GM23338 (cell line): ENCODE measurements at regions not wholly inside any gene's neighbourhood (a gene's known extent, or its start where the extent isn't known, plus 50 kb on each side); places are given as distances from the start of the nearest gene placed in this dataset.

Experiments used
- ATAC-seq: fragments of 200-7000 bp; cut with Tn5 transposase; 3 replicates; pipeline ENCODE4 v1.9.1; 2020
- DNase-seq: peaks from one replicate; pipeline ENCODE4 v3.0.0-alpha.2; 2015; ENCODE audit warnings: low spot score
- H2AFZ ChIP-seq: fragments of 200-600 bp; sonication (generic); 2 replicates; pipeline ENCODE4 v1.8.0; 2016; ENCODE audit warnings: antibody characterized with exemption, mild to moderate bottlenecking, moderate library complexity
- H3F3A ChIP-seq: fragments of 200-600 bp; sonication (generic); replicated peaks from 2 replicates; pipeline ENCODE4 v1.8.0; 2017; ENCODE audit warnings: antibody characterized with exemption, mixed run types, low read depth
- H3K27ac ChIP-seq: fragments of 200-600 bp; sonication (generic); 2 replicates; pipeline ENCODE4 v1.6.1; 2016; ENCODE audit warnings: low read depth
- H3K27me3 ChIP-seq: fragments of 200-600 bp; sonication (generic); 2 replicates; pipeline ENCODE4 v1.8.0; 2016; ENCODE audit warnings: mild to moderate bottlenecking, mixed run types, moderate library complexity; ENCODE audit not compliant: insufficient read depth
- H3K36me3 ChIP-seq: fragments of 200-600 bp; sonication (generic); 2 replicates; pipeline ENCODE4 v1.8.0; 2016; ENCODE audit warnings: mild to moderate bottlenecking; ENCODE audit not compliant: insufficient read depth
- H3K4me1 ChIP-seq: fragments of 200-600 bp; sonication (generic); 2 replicates; pipeline ENCODE4 v1.8.0; 2016; ENCODE audit warnings: mild to moderate bottlenecking, moderate library complexity; ENCODE audit not compliant: insufficient read depth
- H3K4me2 ChIP-seq: fragments of 200-600 bp; sonication (generic); 2 replicates; pipeline ENCODE4 v1.7.1; 2017; ENCODE audit warnings: mixed run types
- H3K4me3 ChIP-seq: fragments of 200-600 bp; sonication (generic); 2 replicates; pipeline ENCODE4 v1.6.1; 2016; ENCODE audit warnings: mixed run types
- H3K79me2 ChIP-seq: fragments of 200-600 bp; sonication (generic); replicated peaks from 2 replicates; pipeline ENCODE4 v1.8.0; 2017; ENCODE audit warnings: mild to moderate bottlenecking; ENCODE audit not compliant: insufficient read depth
- H3K9me2 ChIP-seq: fragments of 200-600 bp; sonication (generic); 2 replicates; pipeline ENCODE4 v1.8.0; 2017; ENCODE audit not compliant: insufficient read depth
- H4K20me1 ChIP-seq: fragments of 200-600 bp; sonication (generic); replicated peaks from 2 replicates; pipeline ENCODE4 v1.8.0; 2017; ENCODE audit warnings: mild to moderate bottlenecking; ENCODE audit not compliant: insufficient read depth
- H3K27ac Mint-ChIP-seq: 2 replicates; pipeline ENCODE4 v1.8.0; 2020; ENCODE audit warnings: inconsistent platforms, mild to moderate bottlenecking, moderate library complexity, mixed read lengths
- H3K27me3 Mint-ChIP-seq: 3 replicates; pipeline ENCODE4 v1.8.0; 2022; ENCODE audit warnings: low read depth, mild to moderate bottlenecking, moderate library complexity, mixed read lengths, inconsistent platforms; ENCODE audit not compliant: insufficient read depth, poor library complexity
- H3K36me3 Mint-ChIP-seq: 3 replicates; pipeline ENCODE4 v1.8.0; 2021; ENCODE audit warnings: low read depth, mild to moderate bottlenecking, inconsistent platforms, moderate library complexity, mixed read lengths
- H3K4me1 Mint-ChIP-seq: 3 replicates; pipeline ENCODE4 v1.8.0; 2020; ENCODE audit warnings: mild to moderate bottlenecking, inconsistent platforms, mixed read lengths
- H3K4me3 Mint-ChIP-seq: 3 replicates; pipeline ENCODE4 v1.8.0; 2021; ENCODE audit warnings: moderate library complexity, mild to moderate bottlenecking, inconsistent platforms, mixed read lengths
- H3K9me3 Mint-ChIP-seq: 3 replicates; pipeline ENCODE4 v1.8.0; 2020; ENCODE audit warnings: moderate library complexity, mild to moderate bottlenecking, inconsistent platforms, mixed read lengths
- EZH2phosphoT487 ChIP-seq: fragments of 200-600 bp; sonication (generic); IDR thresholded peaks from one replicate; pipeline ENCODE4 v1.8.1; 2018; ENCODE audit warnings: antibody characterized with exemption; ENCODE audit not compliant: unreplicated experiment
- NANOG ChIP-seq: IDR thresholded peaks from 2 replicates; pipeline ENCODE4 v1.6.1; 2016; ENCODE audit warnings: antibody characterized with exemption, borderline replicate concordance
- ZNF114 ChIP-seq: fragments of 250-450 bp; sonication (Bioruptor Pico); IDR thresholded peaks from 2 replicates; pipeline ENCODE4 v1.5.0; 2020; ENCODE audit warnings: mild to moderate bottlenecking, moderate library complexity
- TF ChIP-seq, protein P1 (sequence below): fragments of 250-450 bp; sonication (Bioruptor Pico); IDR thresholded peaks from 2 replicates; pipeline ENCODE4 v1.5.0; 2020; ENCODE audit warnings: mild to moderate bottlenecking, moderate library complexity

DNA sequence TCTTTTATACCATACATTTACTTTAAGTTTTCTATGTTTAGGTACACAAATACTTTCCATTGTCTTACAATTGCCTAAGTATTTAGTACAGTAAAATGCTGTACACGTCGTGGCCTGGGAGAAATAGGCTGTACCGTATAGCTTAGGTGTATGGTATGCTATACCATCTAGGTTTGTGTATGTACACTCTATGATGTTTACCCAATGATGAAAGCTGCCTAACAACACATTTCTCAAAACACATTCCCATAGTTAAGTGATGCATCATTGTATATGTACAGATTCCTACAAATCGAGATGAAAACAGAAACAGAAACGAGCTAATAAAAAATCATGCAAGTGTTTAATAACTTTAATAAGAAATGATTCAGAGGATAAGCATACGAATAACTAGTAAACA, 51.6 kb downstream of the SPANXA2 start:
- Histone ChIP-seq H3K36me3 (no peaks in the 10 kb centered on the region), H3F3A (no peaks in the 10 kb centered on the region)
- H3K9me3 Mint-ChIP-seq = peaks cover 2% of the 10 kb centered on the region; the same call in 1 of the 3 replicates

More for the DNA sequence above, 51.6 kb downstream of the SPANXA2 start:
- H4K20me1 ChIP-seq = no peaks in the 10 kb centered on the region
- no peak overlapping the region for H3K4me3 Mint-ChIP-seq
- H3K27ac Mint-ChIP-seq = no peak overlapping the region
- H3K4me3 ChIP-seq = no peak overlapping the region
- H3K4me1 Mint-ChIP-seq = peaks cover 6% of the 10 kb centered on the region; the same call in 1 of the 3 replicates
- no peak overlapping the region for H3K4me2 ChIP-seq
- H3K79me2 ChIP-seq = no peaks in the 10 kb centered on the region
- H3K9me2 ChIP-seq = no peaks in the 10 kb centered on the region
- TF ChIP-seq NANOG = no peak
- no peak for TF ChIP-seq EZH2phosphoT487
- TF ChIP-seq, protein P1, sequence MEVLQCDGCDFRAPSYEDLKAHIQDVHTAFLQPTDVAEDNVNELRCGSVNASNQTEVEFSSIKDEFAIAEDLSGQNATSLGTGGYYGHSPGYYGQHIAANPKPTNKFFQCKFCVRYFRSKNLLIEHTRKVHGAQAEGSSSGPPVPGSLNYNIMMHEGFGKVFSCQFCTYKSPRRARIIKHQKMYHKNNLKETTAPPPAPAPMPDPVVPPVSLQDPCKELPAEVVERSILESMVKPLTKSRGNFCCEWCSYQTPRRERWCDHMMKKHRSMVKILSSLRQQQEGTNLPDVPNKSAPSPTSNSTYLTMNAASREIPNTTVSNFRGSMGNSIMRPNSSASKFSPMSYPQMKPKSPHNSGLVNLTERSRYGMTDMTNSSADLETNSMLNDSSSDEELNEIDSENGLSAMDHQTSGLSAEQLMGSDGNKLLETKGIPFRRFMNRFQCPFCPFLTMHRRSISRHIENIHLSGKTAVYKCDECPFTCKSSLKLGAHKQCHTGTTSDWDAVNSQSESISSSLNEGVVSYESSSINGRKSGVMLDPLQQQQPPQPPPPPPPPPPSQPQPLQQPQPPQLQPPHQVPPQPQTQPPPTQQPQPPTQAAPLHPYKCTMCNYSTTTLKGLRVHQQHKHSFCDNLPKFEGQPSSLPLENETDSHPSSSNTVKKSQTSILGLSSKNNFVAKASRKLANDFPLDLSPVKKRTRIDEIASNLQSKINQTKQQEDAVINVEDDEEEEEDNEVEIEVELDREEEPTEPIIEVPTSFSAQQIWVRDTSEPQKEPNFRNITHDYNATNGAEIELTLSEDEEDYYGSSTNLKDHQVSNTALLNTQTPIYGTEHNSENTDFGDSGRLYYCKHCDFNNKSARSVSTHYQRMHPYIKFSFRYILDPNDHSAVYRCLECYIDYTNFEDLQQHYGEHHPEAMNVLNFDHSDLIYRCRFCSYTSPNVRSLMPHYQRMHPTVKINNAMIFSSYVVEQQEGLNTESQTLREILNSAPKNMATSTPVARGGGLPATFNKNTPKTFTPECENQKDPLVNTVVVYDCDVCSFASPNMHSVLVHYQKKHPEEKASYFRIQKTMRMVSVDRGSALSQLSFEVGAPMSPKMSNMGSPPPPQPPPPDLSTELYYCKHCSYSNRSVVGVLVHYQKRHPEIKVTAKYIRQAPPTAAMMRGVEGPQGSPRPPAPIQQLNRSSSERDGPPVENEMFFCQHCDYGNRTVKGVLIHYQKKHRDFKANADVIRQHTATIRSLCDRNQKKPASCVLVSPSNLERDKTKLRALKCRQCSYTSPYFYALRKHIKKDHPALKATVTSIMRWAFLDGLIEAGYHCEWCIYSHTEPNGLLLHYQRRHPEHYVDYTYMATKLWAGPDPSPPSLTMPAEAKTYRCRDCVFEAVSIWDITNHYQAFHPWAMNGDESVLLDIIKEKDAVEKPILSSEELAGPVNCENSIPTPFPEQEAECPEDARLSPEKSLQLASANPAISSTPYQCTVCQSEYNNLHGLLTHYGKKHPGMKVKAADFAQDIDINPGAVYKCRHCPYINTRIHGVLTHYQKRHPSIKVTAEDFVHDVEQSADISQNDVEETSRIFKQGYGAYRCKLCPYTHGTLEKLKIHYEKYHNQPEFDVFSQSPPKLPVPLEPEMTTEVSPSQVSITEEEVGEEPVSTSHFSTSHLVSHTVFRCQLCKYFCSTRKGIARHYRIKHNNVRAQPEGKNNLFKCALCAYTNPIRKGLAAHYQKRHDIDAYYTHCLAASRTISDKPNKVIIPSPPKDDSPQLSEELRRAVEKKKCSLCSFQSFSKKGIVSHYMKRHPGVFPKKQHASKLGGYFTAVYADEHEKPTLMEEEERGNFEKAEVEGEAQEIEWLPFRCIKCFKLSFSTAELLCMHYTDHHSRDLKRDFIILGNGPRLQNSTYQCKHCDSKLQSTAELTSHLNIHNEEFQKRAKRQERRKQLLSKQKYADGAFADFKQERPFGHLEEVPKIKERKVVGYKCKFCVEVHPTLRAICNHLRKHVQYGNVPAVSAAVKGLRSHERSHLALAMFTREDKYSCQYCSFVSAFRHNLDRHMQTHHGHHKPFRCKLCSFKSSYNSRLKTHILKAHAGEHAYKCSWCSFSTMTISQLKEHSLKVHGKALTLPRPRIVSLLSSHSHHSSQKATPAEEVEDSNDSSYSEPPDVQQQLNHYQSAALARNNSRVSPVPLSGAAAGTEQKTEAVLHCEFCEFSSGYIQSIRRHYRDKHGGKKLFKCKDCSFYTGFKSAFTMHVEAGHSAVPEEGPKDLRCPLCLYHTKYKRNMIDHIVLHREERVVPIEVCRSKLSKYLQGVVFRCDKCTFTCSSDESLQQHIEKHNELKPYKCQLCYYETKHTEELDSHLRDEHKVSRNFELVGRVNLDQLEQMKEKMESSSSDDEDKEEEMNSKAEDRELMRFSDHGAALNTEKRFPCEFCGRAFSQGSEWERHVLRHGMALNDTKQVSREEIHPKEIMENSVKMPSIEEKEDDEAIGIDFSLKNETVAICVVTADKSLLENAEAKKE = no peak
- no peak for TF ChIP-seq ZNF114 (CRISPR knock-in tag)
- no peaks in the 10 kb centered on the region for H3K27me3 Mint-ChIP-seq
- no peaks in the 10 kb centered on the region; the same call in 1 of the 2 replicates for H3K4me1 ChIP-seq
- no peak overlapping the region for H3K27ac ChIP-seq
- H2AFZ ChIP-seq = no peak overlapping the region
- DNase-seq (no peak), ATAC-seq (no peak)
- no peaks in the 10 kb centered on the region for H3K27me3 ChIP-seq
- H3K36me3 Mint-ChIP-seq = no peaks in the 10 kb centered on the region
